GM18909 (cell line): ENCODE measurements at regions not wholly inside any gene's neighbourhood (a gene's known extent, or its start where the extent isn't known, plus 50 kb on each side); places are given as distances from the start of the nearest gene placed in this dataset.
A peak's percentile ranks its signal among the peaks of the same experiment; 100 is the strongest.

ENCODE experiments used
- ATAC-seq: cut with Tn5 transposase; IDR thresholded peaks from one replicate; pipeline ENCODE4 v1.9.1; 2021; ENCODE audit warnings: mild to moderate bottlenecking; ENCODE audit not compliant: unreplicated experiment, poor library complexity

DNA sequence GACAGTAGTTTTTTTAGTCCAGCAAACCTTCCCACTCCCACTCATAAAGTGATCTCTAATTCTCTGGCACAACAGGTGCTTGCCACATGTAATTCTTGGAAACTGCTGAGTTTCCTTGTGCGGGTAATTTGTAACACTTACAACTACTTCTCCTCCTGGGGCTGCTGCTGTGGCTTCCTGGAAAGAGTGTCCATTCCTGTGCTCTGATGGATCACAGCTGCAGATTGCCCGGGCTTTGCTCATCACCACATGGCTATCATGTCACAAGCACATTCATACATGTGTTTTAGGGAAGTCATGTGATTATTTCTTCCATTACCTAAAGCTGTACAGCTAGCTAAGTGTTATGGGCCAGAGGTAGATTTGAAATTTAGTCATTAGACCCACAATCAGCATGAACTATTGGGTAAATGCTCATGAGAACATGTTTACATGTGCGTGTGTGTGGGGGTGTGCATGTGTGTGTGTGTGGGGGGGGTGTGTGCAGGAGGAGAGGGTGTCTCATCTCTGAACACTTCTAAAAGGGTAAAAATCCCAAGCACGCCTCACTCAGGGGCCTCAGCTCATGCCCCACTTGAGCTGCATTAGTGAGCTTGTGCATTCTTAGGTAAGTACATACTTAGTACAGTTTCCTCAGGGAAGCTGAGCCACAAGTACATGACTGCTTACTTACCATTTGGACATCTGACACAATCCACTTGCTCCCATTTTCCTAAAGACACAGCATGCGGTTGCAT is 118.1 kb upstream of the CCDC112 start:
- ATAC-seq: peak; percentile 30

DNA sequence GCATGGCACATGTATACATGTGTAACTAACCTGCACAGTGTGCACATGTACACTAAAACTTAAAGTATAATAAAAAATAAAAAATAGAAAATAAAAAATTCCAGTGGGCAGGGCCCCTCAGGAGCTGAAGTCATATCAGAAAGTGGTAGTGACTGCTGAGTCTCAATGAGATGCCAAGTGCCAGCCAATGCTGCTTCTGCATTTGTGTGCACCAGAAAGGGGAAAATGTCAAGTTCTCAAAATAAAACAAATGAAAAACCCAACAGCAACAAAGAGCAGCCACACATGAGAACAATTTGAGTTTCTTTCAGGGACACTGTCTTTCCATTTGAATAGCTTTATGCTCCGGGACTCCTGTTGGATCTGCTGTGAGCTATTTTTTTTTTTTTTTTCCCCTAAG is 117.2 kb upstream of the CCDC112 start:
- no peak for ATAC-seq

DNA sequence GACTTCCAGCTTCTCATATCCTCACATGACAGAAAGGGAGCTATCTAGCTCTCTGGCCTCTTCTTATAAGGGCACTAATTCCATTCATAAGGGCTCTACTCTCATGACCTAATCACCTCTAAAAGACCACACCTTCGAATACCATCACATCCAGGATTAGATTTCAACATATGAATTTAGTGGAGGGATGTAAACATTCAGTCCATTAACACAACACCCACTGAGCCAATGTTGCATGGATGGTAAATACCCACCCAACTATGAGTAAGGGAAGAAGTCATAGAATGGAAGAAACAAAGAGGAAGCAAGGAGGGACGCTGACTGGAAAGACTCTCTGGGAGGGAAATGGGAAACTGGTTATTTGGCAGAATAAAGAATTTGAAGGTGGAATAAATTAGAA is 112.6 kb upstream of the CCDC112 start:
- no peak for ATAC-seq

DNA sequence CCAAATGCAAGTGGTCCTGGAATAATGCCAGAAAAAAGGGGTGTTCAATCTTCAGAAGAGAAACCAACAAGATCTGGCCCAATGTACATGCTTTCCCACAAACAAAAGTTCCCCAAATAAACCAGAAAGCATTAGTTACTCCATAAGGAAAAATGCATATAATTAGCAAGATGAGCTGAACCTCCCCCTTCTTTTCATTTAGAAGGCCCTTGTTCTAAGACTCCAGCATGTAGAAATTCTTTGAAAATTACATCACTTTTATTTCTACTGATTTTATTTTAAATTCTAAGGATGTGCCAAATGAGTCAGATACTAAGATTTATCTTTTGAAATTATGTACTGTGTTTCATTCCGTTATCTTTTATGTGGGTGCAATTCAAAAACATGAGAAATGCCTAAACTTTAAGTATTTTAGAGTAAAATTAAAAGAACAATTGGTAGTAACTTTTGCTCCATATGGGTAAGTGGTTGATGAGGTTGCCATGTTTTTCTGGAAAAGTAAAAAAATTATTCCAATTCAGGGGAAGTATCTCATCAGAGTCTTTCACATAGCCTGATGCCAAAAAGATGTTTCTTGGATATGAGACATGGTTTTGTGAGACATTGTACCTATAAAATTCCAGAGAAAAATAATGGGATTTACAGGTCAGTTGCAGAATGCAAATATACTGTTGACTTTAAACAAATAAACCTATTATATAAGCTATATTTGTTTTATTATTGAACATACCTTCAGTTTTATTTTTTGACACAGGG is 106.5 kb upstream of the CCDC112 start:
- ATAC-seq: no peak

DNA sequence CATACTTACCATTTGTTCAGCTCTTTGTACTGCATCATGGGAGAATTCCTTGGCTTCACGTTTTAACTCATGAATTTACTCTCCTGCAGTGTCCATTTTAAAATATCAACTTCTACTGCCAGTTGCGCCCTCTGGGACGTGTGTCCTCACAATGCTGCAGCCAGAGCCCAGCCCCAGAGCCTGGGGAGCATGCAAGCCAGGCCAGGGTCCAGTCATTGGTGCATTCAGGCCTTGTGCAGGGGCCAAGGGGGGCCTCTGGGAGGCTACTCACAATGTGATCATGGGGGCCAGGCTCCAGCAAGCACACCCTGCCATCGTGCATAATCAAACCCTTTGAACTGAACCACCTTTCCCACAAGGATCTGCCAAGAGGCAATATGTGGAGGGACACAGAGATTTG is 105.6 kb upstream of the CCDC112 start:
- ATAC-seq: no peak

DNA sequence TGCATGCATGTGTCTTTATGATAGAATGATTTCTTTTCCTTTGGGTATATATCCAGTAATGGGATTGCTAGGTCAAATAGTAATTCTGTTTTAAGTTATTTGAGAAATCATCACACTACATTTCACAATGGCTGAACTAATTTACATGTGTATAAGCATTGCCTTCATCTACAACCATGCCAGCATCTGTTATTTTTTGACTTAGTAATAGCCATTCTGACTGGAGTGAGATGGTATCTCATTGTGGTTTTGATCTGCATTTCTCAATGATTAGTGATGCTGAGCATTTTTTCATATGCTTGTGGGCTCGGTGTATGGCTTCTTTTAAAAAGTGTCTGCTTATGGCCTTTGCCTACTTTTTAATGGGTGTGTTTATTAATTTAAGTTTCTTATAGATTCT is 102.3 kb upstream of the CCDC112 start:
- ATAC-seq: no peak

DNA sequence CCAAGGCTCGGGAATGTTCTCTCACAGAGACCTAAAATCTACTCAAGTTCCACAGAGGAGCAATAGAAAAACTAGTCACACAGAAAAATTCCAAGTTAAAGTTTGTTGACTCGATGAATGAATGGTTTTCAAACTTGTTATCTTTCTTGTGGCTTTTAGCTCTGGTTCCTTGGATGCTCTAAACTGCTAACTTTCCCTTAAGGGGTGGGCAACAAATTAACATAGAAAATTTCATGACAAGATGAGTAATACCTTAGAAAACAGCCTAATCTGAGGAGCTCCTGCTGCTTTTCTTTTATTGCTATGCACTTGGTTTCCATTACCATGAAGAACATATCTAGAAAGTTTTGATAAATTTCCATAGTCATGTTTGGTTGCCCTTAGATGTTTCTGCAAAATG is 100.2 kb upstream of the CCDC112 start:
- ATAC-seq: no peak

DNA sequence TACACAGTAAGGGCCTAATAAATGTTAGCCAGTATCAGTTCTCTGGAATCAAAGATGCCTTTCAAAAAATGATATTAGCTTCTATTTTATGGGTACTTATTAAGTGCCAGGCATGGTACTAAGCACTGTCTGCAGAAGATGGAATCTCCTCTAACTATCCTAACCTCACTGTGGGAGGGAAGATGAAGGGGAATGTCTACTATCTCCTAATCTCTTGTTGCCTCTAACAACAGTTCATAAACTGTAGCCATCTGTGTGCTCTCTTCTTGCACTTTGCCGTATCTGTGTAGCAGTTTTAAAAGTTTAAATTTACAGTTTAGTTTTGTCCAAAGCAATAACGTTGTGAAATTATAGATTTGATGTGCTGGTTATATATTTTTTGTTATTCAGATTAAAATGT is 99.6 kb upstream of the CCDC112 start:
- ATAC-seq: no peak

DNA sequence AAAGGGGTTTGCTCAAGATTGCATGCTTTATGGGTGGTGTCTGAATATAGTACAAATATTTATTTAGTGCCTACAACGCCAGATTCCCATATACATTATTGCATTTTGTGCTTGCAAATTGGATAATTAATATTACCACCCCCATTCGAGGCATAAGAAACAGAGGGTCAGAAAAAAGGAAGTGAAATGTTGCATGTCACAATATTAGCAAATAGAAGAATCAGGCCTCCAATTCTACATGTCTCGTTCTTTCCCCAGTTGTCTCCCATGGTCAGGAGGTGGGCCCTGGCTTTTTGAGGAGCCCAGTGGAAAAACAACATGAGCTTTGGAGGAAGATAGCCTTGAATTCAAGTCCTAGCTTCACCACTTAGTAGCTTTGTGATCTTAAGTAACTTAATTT is 98.1 kb upstream of the CCDC112 start:
- no peak for ATAC-seq

DNA sequence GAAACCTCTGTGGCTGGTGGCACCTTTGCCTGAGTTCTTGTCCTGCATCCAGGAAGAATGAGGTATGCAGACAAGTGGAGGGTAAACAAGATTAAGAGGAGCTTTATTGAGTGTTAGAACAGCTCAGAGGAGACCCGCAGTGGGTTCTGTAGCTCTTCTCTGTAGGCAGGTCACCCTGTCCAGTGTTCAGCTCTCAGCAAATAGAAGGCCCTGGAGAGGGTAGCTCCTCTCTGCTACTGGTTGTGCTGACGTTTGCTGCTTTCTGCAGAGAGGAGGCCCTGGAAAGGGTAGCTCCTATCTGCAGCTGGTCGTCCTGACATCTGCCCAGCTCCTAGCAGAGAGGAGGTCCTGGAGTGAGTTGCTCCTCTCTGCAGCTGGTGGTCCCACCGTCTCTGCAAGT is 96.8 kb upstream of the CCDC112 start:
- no peak for ATAC-seq

DNA sequence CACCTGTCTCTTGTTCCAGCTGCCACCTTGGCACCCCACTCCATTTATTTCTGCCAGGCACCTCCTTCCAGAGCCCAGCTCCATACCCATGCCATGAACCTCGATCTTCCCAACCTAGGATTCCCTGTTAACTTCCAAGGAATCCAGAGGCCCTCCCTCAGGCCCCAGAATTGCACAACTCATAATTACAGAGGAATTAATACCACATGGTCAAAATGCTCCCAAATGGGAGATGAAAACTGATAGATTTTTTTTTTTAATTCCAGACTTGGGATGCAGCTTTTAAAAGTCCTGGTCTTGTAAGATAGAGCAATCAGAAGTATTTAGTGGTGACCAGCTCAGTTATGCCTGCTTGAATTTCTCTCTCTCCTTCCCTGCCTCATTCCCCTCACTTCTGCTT is 96.2 kb upstream of the CCDC112 start:
- no peak for ATAC-seq

DNA sequence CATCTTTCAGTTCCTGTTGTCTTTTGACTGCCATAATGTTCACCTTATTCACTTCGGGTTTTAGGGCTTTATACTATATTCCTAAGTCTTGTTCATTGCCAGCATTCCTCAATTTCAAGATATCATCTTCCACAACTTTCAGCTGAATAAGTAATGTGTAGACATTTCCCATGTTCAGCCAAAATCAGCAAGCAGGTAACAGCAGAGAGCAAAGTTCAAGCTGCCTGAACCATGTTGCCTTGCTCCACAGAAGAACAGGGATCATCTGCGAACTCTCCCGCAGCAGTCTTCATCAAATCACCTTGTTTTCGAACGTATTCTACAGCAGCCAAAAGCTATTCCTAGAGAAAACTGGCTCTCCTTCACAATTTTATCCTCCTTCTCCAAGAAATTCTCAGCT is 95.3 kb upstream of the CCDC112 start:
- ATAC-seq: no peak

DNA sequence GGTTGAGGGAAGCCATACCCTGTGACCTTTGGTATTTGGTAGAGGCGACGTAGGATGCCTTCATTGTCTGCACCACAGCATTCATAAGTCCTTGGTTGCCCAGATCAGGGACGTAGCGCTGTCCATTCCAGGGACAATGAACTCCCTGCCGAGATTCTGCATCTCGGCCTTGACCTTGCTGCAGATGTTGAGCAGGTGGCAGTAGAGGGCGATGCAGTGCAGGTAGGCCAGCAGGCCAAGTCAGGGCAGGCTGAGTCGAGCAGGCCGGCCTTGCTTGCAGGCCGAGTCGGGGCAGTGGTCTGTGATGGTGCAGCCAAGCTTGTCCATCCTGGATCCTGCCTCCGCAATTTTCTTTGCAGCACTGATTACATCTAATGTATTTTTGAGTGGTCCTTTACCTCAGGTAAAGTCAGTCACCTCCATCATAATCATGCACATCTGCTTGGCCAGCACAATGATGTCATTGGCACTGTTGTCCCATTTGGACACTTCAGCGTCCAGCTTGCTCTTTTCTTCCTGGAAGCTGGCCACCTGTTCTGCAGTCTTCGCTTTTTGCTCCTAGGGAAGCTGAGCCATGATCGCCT is 93.4 kb upstream of the CCDC112 start:
- no peak for ATAC-seq

DNA sequence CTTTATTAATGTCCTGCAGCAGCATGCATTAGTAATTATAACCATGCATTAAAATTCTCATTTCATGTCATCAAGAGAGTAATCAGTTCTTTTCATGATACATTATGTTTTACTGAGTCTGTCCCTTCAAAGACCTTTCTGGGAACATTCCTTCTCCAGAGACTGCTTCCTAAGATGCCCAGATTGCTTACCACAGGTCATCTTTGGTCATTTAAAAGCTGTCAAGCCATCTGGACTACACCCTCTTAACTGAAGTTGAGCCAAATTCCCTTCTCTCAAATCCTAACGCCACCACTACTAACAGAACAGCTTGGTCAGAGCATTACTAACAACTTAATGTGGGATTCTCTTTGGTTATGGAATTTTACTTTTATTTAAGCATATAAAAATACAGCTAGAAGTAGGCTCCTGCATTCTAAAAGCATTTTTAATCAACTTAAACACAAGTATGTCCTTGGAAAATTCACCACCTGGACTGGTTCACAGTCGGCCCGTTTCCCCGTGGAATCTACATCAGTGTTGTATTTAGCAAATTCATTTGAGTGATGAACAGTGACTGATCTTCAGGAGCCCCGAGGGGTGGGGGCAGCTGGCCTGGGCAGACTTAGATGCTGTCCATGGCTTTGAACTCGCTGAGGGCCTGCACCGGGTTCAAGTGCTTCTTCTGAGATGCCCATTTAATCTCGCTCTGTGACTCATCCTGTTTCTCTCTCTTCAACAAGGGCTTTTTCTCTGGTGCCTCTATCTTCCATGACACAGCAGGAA is 92.8 kb upstream of the CCDC112 start:
- no peak for ATAC-seq

DNA sequence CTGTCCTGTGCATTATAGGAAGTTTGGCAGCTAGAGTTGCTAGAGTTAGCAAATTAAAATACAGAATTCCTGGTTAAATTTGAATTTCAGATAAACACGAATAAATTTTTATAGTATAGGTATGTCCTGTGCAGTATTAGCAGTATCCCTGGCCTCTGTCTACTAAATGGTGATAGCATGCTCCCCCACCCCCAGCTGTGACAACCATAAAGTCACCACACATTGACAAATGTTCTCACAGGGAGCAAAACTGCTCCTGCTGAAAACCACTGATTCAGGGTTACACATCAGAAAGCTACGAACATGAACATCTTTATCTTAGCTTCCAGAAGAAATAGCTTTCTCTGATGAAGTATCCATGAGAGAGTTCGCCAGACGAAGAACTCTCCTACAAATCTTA is 91.8 kb upstream of the CCDC112 start:
- no peak for ATAC-seq

DNA sequence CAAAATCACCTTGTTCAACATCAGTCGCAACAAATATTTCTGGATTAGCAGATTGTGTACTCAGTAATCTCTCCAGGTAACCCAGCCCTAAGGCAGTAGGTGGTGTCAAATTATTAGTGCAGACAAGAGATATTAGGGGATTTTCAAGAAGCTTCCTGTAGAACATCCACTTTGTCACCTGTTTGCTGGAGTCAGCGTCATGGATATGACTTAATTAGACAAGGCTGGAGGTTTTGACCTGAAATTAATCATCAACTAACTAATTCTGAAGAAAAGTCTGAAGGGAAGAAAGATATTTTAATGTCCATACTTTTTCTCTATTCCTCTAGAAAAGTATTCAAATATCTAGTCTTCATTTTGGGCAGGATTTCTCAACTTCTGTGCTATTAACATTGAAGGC is 91.4 kb upstream of the CCDC112 start:
- no peak for ATAC-seq

DNA sequence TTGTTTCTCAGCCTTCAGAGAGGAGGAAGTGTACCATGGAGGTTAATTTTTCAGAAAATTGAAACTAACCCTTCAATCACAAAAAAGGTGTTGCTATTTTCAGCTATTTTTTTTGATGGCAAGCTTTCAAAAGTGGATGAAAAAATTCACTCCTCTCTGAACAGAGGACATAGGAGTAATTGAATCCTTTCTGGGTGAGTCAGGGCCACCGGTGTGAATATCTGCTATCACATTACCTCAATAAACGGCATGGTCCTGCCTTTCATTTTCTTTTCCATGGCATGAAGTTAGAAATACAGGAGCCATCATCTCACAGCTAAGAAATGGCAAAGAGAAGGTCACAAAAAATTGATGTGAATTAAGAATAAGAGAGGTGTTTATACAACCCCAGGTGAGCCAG is 90.2 kb upstream of the CCDC112 start:
- no peak for ATAC-seq

DNA sequence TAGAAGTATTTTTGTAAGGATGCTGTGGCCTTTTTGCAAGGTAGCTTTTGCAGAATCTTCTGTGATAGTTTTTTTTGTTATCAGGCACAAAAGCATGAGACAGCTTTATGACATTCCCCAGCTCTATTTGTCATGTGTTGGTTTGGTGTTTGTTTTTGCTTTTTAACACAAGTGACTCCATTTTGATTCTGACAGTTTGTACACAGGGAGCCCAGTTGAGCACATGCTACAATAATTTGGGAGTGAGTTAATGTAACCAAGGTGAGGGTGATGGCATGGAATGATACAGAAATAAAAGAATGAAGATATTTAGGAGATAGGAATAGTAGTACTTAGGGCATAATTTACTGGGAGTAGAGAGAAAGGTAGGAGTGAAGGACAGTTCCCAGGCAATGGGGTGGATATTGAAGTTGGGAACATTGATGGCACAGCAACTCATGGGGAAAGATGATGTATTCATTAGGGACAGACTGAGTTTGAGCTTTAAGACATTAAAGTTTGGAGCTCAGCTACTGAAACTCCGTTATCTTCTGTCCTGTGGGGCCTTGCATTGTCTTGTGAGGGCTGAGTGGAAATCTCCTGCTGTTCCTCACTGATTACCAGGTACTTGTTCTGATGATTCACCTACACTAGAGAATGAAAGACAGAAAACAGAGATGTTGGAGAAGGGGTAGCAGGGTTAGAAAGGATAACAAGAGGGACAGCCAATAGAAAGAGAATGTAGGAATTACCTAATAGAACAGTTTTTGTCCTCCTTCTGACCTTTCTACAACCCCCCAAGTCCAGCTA is 88.3 kb upstream of the CCDC112 start:
- ATAC-seq: no peak

DNA sequence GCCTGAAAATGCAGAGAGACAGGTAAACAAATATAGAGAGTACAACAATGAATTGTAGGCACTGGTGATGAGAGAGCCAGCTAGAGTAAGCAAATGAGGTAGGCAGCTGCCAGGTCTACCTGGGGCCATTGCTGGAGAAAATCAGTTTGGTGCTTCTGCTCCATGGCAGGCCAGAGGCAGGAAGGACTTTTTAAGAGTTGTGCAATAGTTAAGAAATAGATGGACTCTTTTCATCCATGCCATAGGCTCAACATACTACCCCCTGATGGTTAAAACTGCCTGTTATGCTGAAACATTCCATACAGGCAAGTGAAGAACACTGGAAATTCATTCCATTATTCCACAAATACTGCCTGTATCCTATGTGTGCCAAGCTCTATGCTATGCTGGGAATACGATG is 86.5 kb upstream of the CCDC112 start:
- no peak for ATAC-seq
